HG03442 (cell line): ENCODE measurements at regions not wholly inside any gene's neighbourhood (a gene's known extent, or its start where the extent isn't known, plus 50 kb on each side); places are given as distances from the start of the nearest gene placed in this dataset.
A peak's percentile ranks its signal among the peaks of the same experiment; 100 is the strongest.
"Not testable (repeated sequence)": the region's sequence is repeated elsewhere in the genome, so short reads cannot be mapped to it uniquely, and the experiment has no call there.

Experiments used
- ATAC-seq: cut with Tn5 transposase; IDR thresholded peaks from one replicate; pipeline ENCODE4 v1.9.1; 2021; ENCODE audit warnings: mild to moderate bottlenecking, moderate library complexity; ENCODE audit not compliant: unreplicated experiment

GRCh38 chr6:140001821-140002341 is 627.4 kb upstream of the CITED2 start:
- ATAC-seq, result no peak

- no peak for ATAC-seq
Observed at GRCh38 chr6:140001005-140001404, 626.6 kb upstream of the CITED2 start.

GRCh38 chr6:139999661-140000060 is 625.2 kb upstream of the CITED2 start:
- ATAC-seq, result not testable (repeated sequence)

- not testable (repeated sequence) for ATAC-seq
Observed at GRCh38 chr6:139998478-139998877, 624.0 kb upstream of the CITED2 start.

- ATAC-seq, result peak; percentile 78
Observed at GRCh38 chr6:139996253-139996834, 621.9 kb upstream of the CITED2 start.

- no peak for ATAC-seq
Observed at GRCh38 chr6:139994998-139995397, 620.5 kb upstream of the CITED2 start.

GRCh38 chr6:139990856-139991465 is 616.5 kb upstream of the CITED2 start:
- no peak for ATAC-seq

- ATAC-seq, result no peak
Observed at GRCh38 chr6:139990026-139990686, 615.7 kb upstream of the CITED2 start.

GRCh38 chr6:139988685-139989084 is 614.2 kb upstream of the CITED2 start:
- no peak for ATAC-seq

- no peak for ATAC-seq
Observed at GRCh38 chr6:139987091-139987490, 612.6 kb upstream of the CITED2 start.

GRCh38 chr6:139985236-139985815 is 610.9 kb upstream of the CITED2 start:
- ATAC-seq, result no peak

- ATAC-seq, result no peak
Observed at GRCh38 chr6:139984317-139984716, 609.9 kb upstream of the CITED2 start.

- no peak for ATAC-seq
Observed at GRCh38 chr6:139983555-139984276, 609.3 kb upstream of the CITED2 start.

- no peak for ATAC-seq
Observed at GRCh38 chr6:139982652-139983295, 608.3 kb upstream of the CITED2 start.

GRCh38 chr6:139982195-139982594 is 607.7 kb upstream of the CITED2 start:
- no peak for ATAC-seq

GRCh38 chr6:139981768-139982181 is 607.3 kb upstream of the CITED2 start:
- peak; percentile 43 for ATAC-seq

GRCh38 chr6:139981066-139981624 is 606.7 kb upstream of the CITED2 start:
- peak; percentile 21 for ATAC-seq

GRCh38 chr6:139980631-139981030 is 606.2 kb upstream of the CITED2 start:
- ATAC-seq, result not testable (repeated sequence)

GRCh38 chr6:139979021-139979725 is 604.7 kb upstream of the CITED2 start:
- no peak for ATAC-seq
